GM23338 (cell line): ENCODE measurements at regions not wholly inside any gene's neighbourhood (a gene's known extent, or its start where the extent isn't known, plus 50 kb on each side); places are given as distances from the start of the nearest gene placed in this dataset.

Experiments
- ATAC-seq: fragments of 200-7000 bp; cut with Tn5 transposase; 3 replicates; pipeline ENCODE4 v1.9.1; 2020
- DNase-seq: peaks from one replicate; pipeline ENCODE4 v3.0.0-alpha.2; 2015; ENCODE audit warnings: low spot score
- H2AFZ ChIP-seq: fragments of 200-600 bp; sonication (generic); 2 replicates; pipeline ENCODE4 v1.8.0; 2016; ENCODE audit warnings: antibody characterized with exemption, mild to moderate bottlenecking, moderate library complexity
- H3F3A ChIP-seq: fragments of 200-600 bp; sonication (generic); replicated peaks from 2 replicates; pipeline ENCODE4 v1.8.0; 2017; ENCODE audit warnings: antibody characterized with exemption, mixed run types, low read depth
- H3K27ac ChIP-seq: fragments of 200-600 bp; sonication (generic); 2 replicates; pipeline ENCODE4 v1.6.1; 2016; ENCODE audit warnings: low read depth
- H3K27me3 ChIP-seq: fragments of 200-600 bp; sonication (generic); 2 replicates; pipeline ENCODE4 v1.8.0; 2016; ENCODE audit warnings: mild to moderate bottlenecking, mixed run types, moderate library complexity; ENCODE audit not compliant: insufficient read depth
- H3K36me3 ChIP-seq: fragments of 200-600 bp; sonication (generic); 2 replicates; pipeline ENCODE4 v1.8.0; 2016; ENCODE audit warnings: mild to moderate bottlenecking; ENCODE audit not compliant: insufficient read depth
- H3K4me1 ChIP-seq: fragments of 200-600 bp; sonication (generic); 2 replicates; pipeline ENCODE4 v1.8.0; 2016; ENCODE audit warnings: mild to moderate bottlenecking, moderate library complexity; ENCODE audit not compliant: insufficient read depth
- H3K4me2 ChIP-seq: fragments of 200-600 bp; sonication (generic); 2 replicates; pipeline ENCODE4 v1.7.1; 2017; ENCODE audit warnings: mixed run types
- H3K4me3 ChIP-seq: fragments of 200-600 bp; sonication (generic); 2 replicates; pipeline ENCODE4 v1.6.1; 2016; ENCODE audit warnings: mixed run types
- H3K79me2 ChIP-seq: fragments of 200-600 bp; sonication (generic); replicated peaks from 2 replicates; pipeline ENCODE4 v1.8.0; 2017; ENCODE audit warnings: mild to moderate bottlenecking; ENCODE audit not compliant: insufficient read depth
- H3K9me2 ChIP-seq: fragments of 200-600 bp; sonication (generic); 2 replicates; pipeline ENCODE4 v1.8.0; 2017; ENCODE audit not compliant: insufficient read depth
- H4K20me1 ChIP-seq: fragments of 200-600 bp; sonication (generic); replicated peaks from 2 replicates; pipeline ENCODE4 v1.8.0; 2017; ENCODE audit warnings: mild to moderate bottlenecking; ENCODE audit not compliant: insufficient read depth
- H3K27ac Mint-ChIP-seq: 2 replicates; pipeline ENCODE4 v1.8.0; 2020; ENCODE audit warnings: inconsistent platforms, mild to moderate bottlenecking, moderate library complexity, mixed read lengths
- H3K27me3 Mint-ChIP-seq: 3 replicates; pipeline ENCODE4 v1.8.0; 2022; ENCODE audit warnings: low read depth, mild to moderate bottlenecking, moderate library complexity, mixed read lengths, inconsistent platforms; ENCODE audit not compliant: insufficient read depth, poor library complexity
- H3K36me3 Mint-ChIP-seq: 3 replicates; pipeline ENCODE4 v1.8.0; 2021; ENCODE audit warnings: low read depth, mild to moderate bottlenecking, inconsistent platforms, moderate library complexity, mixed read lengths
- H3K4me1 Mint-ChIP-seq: 3 replicates; pipeline ENCODE4 v1.8.0; 2020; ENCODE audit warnings: mild to moderate bottlenecking, inconsistent platforms, mixed read lengths
- H3K4me3 Mint-ChIP-seq: 3 replicates; pipeline ENCODE4 v1.8.0; 2021; ENCODE audit warnings: moderate library complexity, mild to moderate bottlenecking, inconsistent platforms, mixed read lengths
- H3K9me3 Mint-ChIP-seq: 3 replicates; pipeline ENCODE4 v1.8.0; 2020; ENCODE audit warnings: moderate library complexity, mild to moderate bottlenecking, inconsistent platforms, mixed read lengths
- CTCF ChIP-seq, 2 experiments: fragments of 200-600 bp in 1 of 2; sonication (generic) in 1 of 2; conservative IDR thresholded peaks; 2 replicates each; pipeline versions ENCODE4 v1.5.1 to v1.6.1; 2016 to 2017; ENCODE audit warnings: antibody characterized with exemption in 2 of 2, low read depth in 2 of 2, mild to moderate bottlenecking in 2 of 2, moderate library complexity in 1 of 2
- EZH2 ChIP-seq: fragments of 200-600 bp; sonication (generic); IDR thresholded peaks from one replicate; pipeline ENCODE4 v1.8.0; 2017; ENCODE audit warnings: antibody characterized with exemption, mild to moderate bottlenecking, low read depth; ENCODE audit not compliant: unreplicated experiment
- JUNB ChIP-seq: IDR thresholded peaks from one replicate; pipeline ENCODE4 v1.6.1; 2016; ENCODE audit warnings: antibody characterized with exemption; ENCODE audit not compliant: unreplicated experiment
- NANOG ChIP-seq: IDR thresholded peaks from 2 replicates; pipeline ENCODE4 v1.6.1; 2016; ENCODE audit warnings: antibody characterized with exemption, borderline replicate concordance
- POLR2AphosphoS5 ChIP-seq: IDR thresholded peaks from 2 replicates; pipeline ENCODE4 v1.6.1; 2016; ENCODE audit warnings: antibody characterized with exemption, low read depth
- ZNF462 ChIP-seq: fragments of 250-450 bp; sonication (Bioruptor Pico); IDR thresholded peaks from 2 replicates; pipeline ENCODE4 v1.5.0; 2020; ENCODE audit warnings: mild to moderate bottlenecking, moderate library complexity

DNA sequence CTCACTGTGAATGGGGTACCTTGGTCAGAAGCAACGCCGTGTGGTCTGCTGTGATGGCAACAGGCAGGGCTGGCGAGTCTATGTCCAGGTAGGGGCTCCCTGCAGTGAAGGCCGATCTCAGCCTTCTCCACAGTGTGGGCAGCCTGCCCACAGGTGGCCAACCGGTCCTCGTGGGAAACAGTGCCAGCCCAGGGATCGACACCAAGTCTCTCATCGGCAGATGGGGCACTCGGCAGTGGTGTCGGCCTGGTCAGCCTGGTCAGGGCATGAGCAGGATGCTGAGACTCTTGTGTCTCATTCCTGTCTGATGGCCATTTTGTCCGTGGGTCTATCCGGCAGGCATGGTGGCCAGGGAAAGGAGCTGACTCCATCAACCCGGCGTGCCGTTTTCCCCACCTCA is 92.2 kb downstream of the TNFRSF13B start:
- no peak overlapping the region for H2AFZ ChIP-seq
- no peaks in the 10 kb centered on the region for H3K4me1 ChIP-seq
- Mint-ChIP-seq H3K36me3 (no peaks in the 10 kb centered on the region), H3K4me3 (no peak overlapping the region), H3K27me3 (peaks cover 2% of the 10 kb centered on the region), H3K9me3 (no peaks in the 10 kb centered on the region), H3K4me1 (no peaks in the 10 kb centered on the region), H3K27ac (no peak overlapping the region)
- H4K20me1 ChIP-seq: no peaks in the 10 kb centered on the region
- no peak overlapping the region for H3K27ac ChIP-seq
- H3K4me3 ChIP-seq: no peak overlapping the region
- no peaks in the 10 kb centered on the region for H3F3A ChIP-seq
- H3K9me2 ChIP-seq: no peaks in the 10 kb centered on the region
- no peaks in the 10 kb centered on the region for H3K27me3 ChIP-seq
- DNase-seq: no peak
- ATAC-seq: no peak
- H3K4me2 ChIP-seq: no peak overlapping the region
- TF ChIP-seq POLR2AphosphoS5: no peak
- TF ChIP-seq EZH2: no peak
- no peak for TF ChIP-seq ZNF462 (CRISPR knock-in tag)
- no peak for TF ChIP-seq NANOG
- no peak for TF ChIP-seq CTCF (conservative IDR thresholded peaks at IDR 0.05; ENCODE audit: low read depth in 2 of 2)
- no peak for TF ChIP-seq JUNB
- no peaks in the 10 kb centered on the region for H3K79me2 ChIP-seq
- no peaks in the 10 kb centered on the region for H3K36me3 ChIP-seq
